GM12878 (cell line): ENCODE measurements at regions not wholly inside any gene's neighbourhood (a gene's known extent, or its start where the extent isn't known, plus 50 kb on each side); places are given as distances from the start of the nearest gene placed in this dataset.

Source experiments
- CEBPB ChIP-seq, 2 experiments: fragments of 150-350 bp in 1 of 2; IDR thresholded peaks; 2 replicates each; pipeline ENCODE4 v1.6.1; 2012 to 2014; ENCODE audit warnings: low read depth in 2 of 2, low read length in 2 of 2, borderline replicate concordance in 1 of 2, inconsistent platforms in 1 of 2
- EGR1 ChIP-seq, 2 experiments: IDR thresholded peaks; 1 replicate in 1 of 2; 2 replicates in 1 of 2; pipeline ENCODE4 v1.6.1; 2011 to 2012; ENCODE audit warnings: low read depth in 2 of 2, low read length in 2 of 2, borderline replicate concordance in 1 of 2, mild to moderate bottlenecking in 1 of 2, moderate library complexity in 1 of 2
- EP300 ChIP-seq, 2 experiments: fragments of 150-350 bp in 1 of 2; IDR thresholded peaks; 2 replicates each; pipeline ENCODE4 v1.6.1; 2011 to 2012; ENCODE audit warnings: low read depth in 2 of 2, low read length in 2 of 2, borderline replicate concordance in 1 of 2, improper control_type of control experiment in 1 of 2, inconsistent platforms in 1 of 2; ENCODE audit not compliant: control insufficient read depth in 1 of 2
- EZH2 ChIP-seq: IDR thresholded peaks from 2 replicates; pipeline ENCODE4 v1.6.1; 2012; ENCODE audit warnings: low read depth, mild to moderate bottlenecking, control low read depth, inconsistent platforms, low read length, borderline replicate concordance; ENCODE audit not compliant: control insufficient read depth
- MXI1 ChIP-seq: fragments of 150-350 bp; IDR thresholded peaks from 2 replicates; pipeline ENCODE4 v1.6.1; 2011; ENCODE audit warnings: low read depth, mild to moderate bottlenecking, inconsistent platforms, low read length, improper control_type of control experiment
- POLR2A ChIP-seq: IDR thresholded peaks from 2 replicates; pipeline ENCODE4 v1.6.1; 2011; ENCODE audit warnings: low read depth, mild to moderate bottlenecking, low read length
- RAD21 ChIP-seq: IDR thresholded peaks from 2 replicates; pipeline ENCODE4 v1.6.1; 2011; ENCODE audit warnings: mild to moderate bottlenecking, low read depth, low read length, moderate library complexity; ENCODE audit not compliant: insufficient read depth
- SMC3 ChIP-seq: IDR thresholded peaks from 2 replicates; pipeline ENCODE4 v1.6.1; 2011; ENCODE audit warnings: low read length, improper control_type of control experiment, borderline replicate concordance
- SRF ChIP-seq, 2 experiments: IDR thresholded peaks; 2 replicates each; pipeline ENCODE4 v1.6.1; 2011; ENCODE audit warnings: low read depth in 2 of 2, low read length in 2 of 2, mild to moderate bottlenecking in 1 of 2, moderate library complexity in 1 of 2
- TAF1 ChIP-seq: IDR thresholded peaks from 2 replicates; pipeline ENCODE4 v1.6.1; 2011; ENCODE audit warnings: mild to moderate bottlenecking, low read depth, low read length, borderline replicate concordance
- ZNF274 ChIP-seq: IDR thresholded peaks from one replicate; pipeline ENCODE4 v1.8.0; 2011; ENCODE audit not compliant: insufficient read length, insufficient read depth
- TF ChIP-seq, protein P1 (sequence below): fragments of 450-650 bp; IDR thresholded peaks from 2 replicates; pipeline ENCODE4 v1.6.1; 2017; ENCODE audit warnings: antibody characterized with exemption, mild to moderate bottlenecking, moderate library complexity
- TF ChIP-seq, protein P2 (sequence below), 3 experiments: IDR thresholded peaks in 2 of 3; conservative IDR thresholded peaks in 1 of 3; 2 replicates each; pipeline ENCODE4 v1.5.1; 2011; ENCODE audit warnings: low read depth in 3 of 3, low read length in 3 of 3, mild to moderate bottlenecking in 3 of 3, control low read depth in 2 of 3, moderate library complexity in 2 of 3, inconsistent platforms in 1 of 3, mixed read lengths in 1 of 3; ENCODE audit not compliant: control insufficient read depth in 2 of 3, insufficient read depth in 1 of 3; ENCODE audit errors: extremely low read depth in 1 of 3
- TF ChIP-seq, protein P3 (sequence below): IDR thresholded peaks from 2 replicates; pipeline ENCODE4 v1.6.1; 2012; ENCODE audit warnings: low read depth, low read length, improper control_type of control experiment

GRCh38 chr2:158041400-158041799, 60.3 kb upstream of the UPP2 start:
- TF ChIP-seq ZNF274 (no peak), TAF1 (no peak), POLR2A (no peak), EZH2 (no peak), SRF (IDR thresholded peaks at IDR 0.05; ENCODE audit: low read depth in 2 of 2, low read length in 2 of 2) (no peak), SMC3 (no peak), EP300 (IDR thresholded peaks at IDR 0.05; ENCODE audit: borderline replicate concordance in 1 of 2, control insufficient read depth in 1 of 2, low read depth in 2 of 2, low read length in 2 of 2) (no peak), CEBPB (IDR thresholded peaks at IDR 0.05; ENCODE audit: borderline replicate concordance in 1 of 2, low read depth in 2 of 2, low read length in 2 of 2) (no peak), RAD21 (no peak), MXI1 (no peak), EGR1 (IDR thresholded peaks at IDR 0.05; ENCODE audit: borderline replicate concordance in 1 of 2, low read depth in 2 of 2, low read length in 2 of 2) (no peak)
- TF ChIP-seq, protein P1, sequence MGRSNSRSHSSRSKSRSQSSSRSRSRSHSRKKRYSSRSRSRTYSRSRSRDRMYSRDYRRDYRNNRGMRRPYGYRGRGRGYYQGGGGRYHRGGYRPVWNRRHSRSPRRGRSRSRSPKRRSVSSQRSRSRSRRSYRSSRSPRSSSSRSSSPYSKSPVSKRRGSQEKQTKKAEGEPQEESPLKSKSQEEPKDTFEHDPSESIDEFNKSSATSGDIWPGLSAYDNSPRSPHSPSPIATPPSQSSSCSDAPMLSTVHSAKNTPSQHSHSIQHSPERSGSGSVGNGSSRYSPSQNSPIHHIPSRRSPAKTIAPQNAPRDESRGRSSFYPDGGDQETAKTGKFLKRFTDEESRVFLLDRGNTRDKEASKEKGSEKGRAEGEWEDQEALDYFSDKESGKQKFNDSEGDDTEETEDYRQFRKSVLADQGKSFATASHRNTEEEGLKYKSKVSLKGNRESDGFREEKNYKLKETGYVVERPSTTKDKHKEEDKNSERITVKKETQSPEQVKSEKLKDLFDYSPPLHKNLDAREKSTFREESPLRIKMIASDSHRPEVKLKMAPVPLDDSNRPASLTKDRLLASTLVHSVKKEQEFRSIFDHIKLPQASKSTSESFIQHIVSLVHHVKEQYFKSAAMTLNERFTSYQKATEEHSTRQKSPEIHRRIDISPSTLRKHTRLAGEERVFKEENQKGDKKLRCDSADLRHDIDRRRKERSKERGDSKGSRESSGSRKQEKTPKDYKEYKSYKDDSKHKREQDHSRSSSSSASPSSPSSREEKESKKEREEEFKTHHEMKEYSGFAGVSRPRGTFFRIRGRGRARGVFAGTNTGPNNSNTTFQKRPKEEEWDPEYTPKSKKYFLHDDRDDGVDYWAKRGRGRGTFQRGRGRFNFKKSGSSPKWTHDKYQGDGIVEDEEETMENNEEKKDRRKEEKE = no peak
- TF ChIP-seq, protein P2, sequence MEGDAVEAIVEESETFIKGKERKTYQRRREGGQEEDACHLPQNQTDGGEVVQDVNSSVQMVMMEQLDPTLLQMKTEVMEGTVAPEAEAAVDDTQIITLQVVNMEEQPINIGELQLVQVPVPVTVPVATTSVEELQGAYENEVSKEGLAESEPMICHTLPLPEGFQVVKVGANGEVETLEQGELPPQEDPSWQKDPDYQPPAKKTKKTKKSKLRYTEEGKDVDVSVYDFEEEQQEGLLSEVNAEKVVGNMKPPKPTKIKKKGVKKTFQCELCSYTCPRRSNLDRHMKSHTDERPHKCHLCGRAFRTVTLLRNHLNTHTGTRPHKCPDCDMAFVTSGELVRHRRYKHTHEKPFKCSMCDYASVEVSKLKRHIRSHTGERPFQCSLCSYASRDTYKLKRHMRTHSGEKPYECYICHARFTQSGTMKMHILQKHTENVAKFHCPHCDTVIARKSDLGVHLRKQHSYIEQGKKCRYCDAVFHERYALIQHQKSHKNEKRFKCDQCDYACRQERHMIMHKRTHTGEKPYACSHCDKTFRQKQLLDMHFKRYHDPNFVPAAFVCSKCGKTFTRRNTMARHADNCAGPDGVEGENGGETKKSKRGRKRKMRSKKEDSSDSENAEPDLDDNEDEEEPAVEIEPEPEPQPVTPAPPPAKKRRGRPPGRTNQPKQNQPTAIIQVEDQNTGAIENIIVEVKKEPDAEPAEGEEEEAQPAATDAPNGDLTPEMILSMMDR (IDR thresholded peaks at IDR 0.05 in 2 of 3, conservative IDR thresholded peaks at IDR 0.05 in 1 of 3; ENCODE audit: control insufficient read depth in 2 of 3, extremely low read depth in 1 of 3, insufficient read depth in 1 of 3, low read depth in 3 of 3, low read length in 3 of 3) = no peak
- TF ChIP-seq, protein P3, sequence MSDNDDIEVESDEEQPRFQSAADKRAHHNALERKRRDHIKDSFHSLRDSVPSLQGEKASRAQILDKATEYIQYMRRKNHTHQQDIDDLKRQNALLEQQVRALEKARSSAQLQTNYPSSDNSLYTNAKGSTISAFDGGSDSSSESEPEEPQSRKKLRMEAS = no peak
